Right lobe of liver (tissue), 4 donors: ENCODE measurements at regions not wholly inside any gene's neighbourhood (a gene's known extent, or its start where the extent isn't known, plus 50 kb on each side); places are given as distances from the start of the nearest gene placed in this dataset.
"Not testable (repeated sequence)": the region's sequence is repeated elsewhere in the genome, so short reads cannot be mapped to it uniquely, and the experiment has no call there.

Experiments used
- POLR2A ChIP-seq: fragments of 450-650 bp; IDR thresholded peaks from one replicate; pipeline ENCODE4 v1.6.1; 2017; ENCODE audit warnings: antibody characterized with exemption, mild to moderate bottlenecking
- TF ChIP-seq, protein P1 (sequence below), 4 donors: fragments of 200-600 bp in 3 of 4; fragments of 450-650 bp in 1 of 4; IDR thresholded peaks; one replicate each; pipeline versions ENCODE4 v1.5.1 to v1.8.0; 2016 to 2022; ENCODE audit warnings: antibody characterized with exemption in 4 of 4, mild to moderate bottlenecking in 2 of 4
- donor health status: DM: no; HTN: no; CAD: no.
- donor health status: DM: no; HTN: no; CAD: no.
- donor health status: DM: no; HTN: yes; CAD: no.

DNA sequence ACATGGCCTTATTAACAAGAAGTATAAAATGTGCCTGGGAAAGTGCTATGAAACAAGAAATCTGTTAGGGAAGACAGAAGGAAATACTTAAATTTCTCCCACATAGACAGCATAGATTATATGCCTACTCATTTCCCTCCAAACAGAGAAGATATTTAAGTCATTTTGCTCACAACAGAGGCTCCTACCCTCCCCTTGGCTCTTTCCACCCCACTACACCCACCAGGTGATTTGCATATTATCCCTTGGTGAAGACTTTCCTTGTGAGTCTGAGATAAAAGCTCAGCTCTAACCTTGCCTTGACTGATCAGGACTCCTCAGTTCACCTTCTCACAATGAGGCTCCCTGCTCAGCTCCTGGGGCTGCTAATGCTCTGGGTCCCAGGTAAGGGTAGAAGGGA, 1245.1 kb downstream of the RPIA start:
- TF ChIP-seq, protein P1, sequence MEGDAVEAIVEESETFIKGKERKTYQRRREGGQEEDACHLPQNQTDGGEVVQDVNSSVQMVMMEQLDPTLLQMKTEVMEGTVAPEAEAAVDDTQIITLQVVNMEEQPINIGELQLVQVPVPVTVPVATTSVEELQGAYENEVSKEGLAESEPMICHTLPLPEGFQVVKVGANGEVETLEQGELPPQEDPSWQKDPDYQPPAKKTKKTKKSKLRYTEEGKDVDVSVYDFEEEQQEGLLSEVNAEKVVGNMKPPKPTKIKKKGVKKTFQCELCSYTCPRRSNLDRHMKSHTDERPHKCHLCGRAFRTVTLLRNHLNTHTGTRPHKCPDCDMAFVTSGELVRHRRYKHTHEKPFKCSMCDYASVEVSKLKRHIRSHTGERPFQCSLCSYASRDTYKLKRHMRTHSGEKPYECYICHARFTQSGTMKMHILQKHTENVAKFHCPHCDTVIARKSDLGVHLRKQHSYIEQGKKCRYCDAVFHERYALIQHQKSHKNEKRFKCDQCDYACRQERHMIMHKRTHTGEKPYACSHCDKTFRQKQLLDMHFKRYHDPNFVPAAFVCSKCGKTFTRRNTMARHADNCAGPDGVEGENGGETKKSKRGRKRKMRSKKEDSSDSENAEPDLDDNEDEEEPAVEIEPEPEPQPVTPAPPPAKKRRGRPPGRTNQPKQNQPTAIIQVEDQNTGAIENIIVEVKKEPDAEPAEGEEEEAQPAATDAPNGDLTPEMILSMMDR (IDR thresholded peaks at IDR 0.05) = not testable (repeated sequence)
- TF ChIP-seq POLR2A = not testable (repeated sequence)
